HFFc6 (cell line): ENCODE measurements at regions not wholly inside any gene's neighbourhood (a gene's known extent, or its start where the extent isn't known, plus 50 kb on each side); places are given as distances from the start of the nearest gene placed in this dataset.
"Not testable (repeated sequence)": the region's sequence is repeated elsewhere in the genome, so short reads cannot be mapped to it uniquely, and the experiment has no call there.

Source experiments
- DNase-seq: peaks from one replicate; pipeline ENCODE4 v3.0.0-alpha.2; 2018
- H3K27ac Mint-ChIP-seq: 2 replicates; pipeline ENCODE4 v1.8.0; 2020; ENCODE audit warnings: mild to moderate bottlenecking, mixed read lengths
- H3K27me3 Mint-ChIP-seq: 2 replicates; pipeline ENCODE4 v1.8.0; 2021; ENCODE audit warnings: mild to moderate bottlenecking, moderate library complexity, mixed read lengths; ENCODE audit not compliant: insufficient read depth
- H3K36me3 Mint-ChIP-seq: 2 replicates; pipeline ENCODE4 v1.8.0; 2021; ENCODE audit warnings: low read depth, mixed read lengths
- H3K4me1 Mint-ChIP-seq: 2 replicates; pipeline ENCODE4 v1.8.0; 2020; ENCODE audit warnings: low read depth, mixed read lengths
- H3K4me3 Mint-ChIP-seq: 2 replicates; pipeline ENCODE4 v1.8.0; 2020; ENCODE audit warnings: mild to moderate bottlenecking, moderate library complexity, mixed read lengths
- H3K9me3 Mint-ChIP-seq: 2 replicates; pipeline ENCODE4 v1.8.0; 2020; ENCODE audit warnings: mild to moderate bottlenecking, mixed read lengths
- TF ChIP-seq, protein P1 (sequence below): fragments of 200-600 bp; sonication (generic); IDR thresholded peaks from 2 replicates; pipeline ENCODE4 v1.5.0; 2021; ENCODE audit warnings: antibody characterized with exemption, mild to moderate bottlenecking

DNA sequence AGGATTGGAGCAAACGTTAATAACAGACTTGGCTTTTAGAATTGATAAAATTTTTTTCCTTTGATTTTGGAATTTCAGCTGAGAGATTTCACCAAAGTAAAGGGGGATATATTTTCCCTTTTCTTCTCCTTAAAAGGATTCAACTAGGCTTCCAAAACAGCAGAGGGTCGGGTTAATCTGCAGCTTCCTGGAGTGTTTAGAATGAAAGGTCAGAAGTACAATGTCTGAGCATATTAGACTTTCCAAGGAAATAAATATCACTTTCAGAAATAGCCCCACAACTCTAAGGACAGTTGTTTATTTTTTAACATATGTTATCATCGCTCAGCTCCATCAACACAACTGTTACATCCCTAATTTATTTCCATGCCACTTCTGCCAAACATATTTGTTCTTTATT lies 1532.9 kb upstream of the RAG2 start:
- Mint-ChIP-seq H3K27me3 (no peaks in the 10 kb centered on the region), H3K27ac (no peak overlapping the region), H3K36me3 (no peaks in the 10 kb centered on the region), H3K4me3 (no peak overlapping the region), H3K4me1 (no peaks in the 10 kb centered on the region), H3K9me3 (peaks cover 18% of the 10 kb centered on the region)
- DNase-seq: no peak
- TF ChIP-seq, protein P1, sequence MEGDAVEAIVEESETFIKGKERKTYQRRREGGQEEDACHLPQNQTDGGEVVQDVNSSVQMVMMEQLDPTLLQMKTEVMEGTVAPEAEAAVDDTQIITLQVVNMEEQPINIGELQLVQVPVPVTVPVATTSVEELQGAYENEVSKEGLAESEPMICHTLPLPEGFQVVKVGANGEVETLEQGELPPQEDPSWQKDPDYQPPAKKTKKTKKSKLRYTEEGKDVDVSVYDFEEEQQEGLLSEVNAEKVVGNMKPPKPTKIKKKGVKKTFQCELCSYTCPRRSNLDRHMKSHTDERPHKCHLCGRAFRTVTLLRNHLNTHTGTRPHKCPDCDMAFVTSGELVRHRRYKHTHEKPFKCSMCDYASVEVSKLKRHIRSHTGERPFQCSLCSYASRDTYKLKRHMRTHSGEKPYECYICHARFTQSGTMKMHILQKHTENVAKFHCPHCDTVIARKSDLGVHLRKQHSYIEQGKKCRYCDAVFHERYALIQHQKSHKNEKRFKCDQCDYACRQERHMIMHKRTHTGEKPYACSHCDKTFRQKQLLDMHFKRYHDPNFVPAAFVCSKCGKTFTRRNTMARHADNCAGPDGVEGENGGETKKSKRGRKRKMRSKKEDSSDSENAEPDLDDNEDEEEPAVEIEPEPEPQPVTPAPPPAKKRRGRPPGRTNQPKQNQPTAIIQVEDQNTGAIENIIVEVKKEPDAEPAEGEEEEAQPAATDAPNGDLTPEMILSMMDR: no peak

- Mint-ChIP-seq H3K27me3 (no peaks in the 10 kb centered on the region), H3K4me3 (no peak overlapping the region), H3K4me1 (no peaks in the 10 kb centered on the region), H3K9me3 (peaks cover 18% of the 10 kb centered on the region), H3K27ac (no peak overlapping the region), H3K36me3 (no peaks in the 10 kb centered on the region)
- TF ChIP-seq, protein P1: no peak
- no peak for DNase-seq
Measured at GRCh38 chr11:38130514-38130913, 1532.5 kb upstream of the RAG2 start.

DNA sequence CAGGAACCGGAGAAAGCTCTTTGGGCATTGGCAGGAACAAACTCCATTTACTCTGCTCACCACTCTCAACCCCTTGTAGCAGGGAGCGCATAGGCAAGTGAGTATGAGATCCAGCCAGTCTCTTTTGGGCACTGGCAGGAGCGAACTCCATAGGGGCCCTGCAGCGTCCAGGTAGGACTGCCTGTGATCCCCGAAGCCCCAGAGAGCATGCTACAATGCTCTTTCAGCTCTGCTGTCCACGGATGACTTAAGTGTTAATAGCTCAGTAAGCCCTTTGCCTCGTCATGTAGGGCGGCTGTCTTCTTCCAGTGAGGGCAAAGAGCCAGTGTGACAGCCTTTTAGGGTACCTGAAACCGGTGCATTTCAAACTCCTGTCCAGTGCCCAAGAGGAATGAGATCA lies 1525.6 kb upstream of the RAG2 start:
- no peaks in the 10 kb centered on the region for H3K4me1 Mint-ChIP-seq

DNA sequence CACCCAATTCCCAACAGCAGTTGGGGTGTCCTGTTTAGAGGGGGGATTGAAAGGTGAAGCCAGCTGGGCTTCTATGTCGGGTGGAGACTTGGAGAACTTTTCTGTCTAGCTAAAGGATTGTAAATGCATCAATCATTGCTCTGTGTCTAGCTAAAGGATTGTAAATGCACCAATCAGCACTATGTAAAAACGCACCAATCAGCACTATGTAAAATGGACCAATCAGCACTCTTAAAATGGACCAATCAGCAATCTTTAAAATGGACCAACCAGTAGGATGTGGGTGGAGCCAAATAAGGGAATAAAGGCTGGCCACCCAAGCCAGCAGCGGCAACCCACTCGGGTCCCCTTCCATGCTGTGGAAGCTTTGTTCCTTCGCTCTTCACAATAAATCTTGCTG lies 1518.6 kb upstream of the RAG2 start:
- not testable (repeated sequence) for H3K27me3 Mint-ChIP-seq, H3K4me1 Mint-ChIP-seq, H3K27ac Mint-ChIP-seq, DNase-seq, H3K4me3 Mint-ChIP-seq, H3K36me3 Mint-ChIP-seq
- peaks cover 49% of the 10 kb centered on the region for H3K9me3 Mint-ChIP-seq

More for the DNA sequence above, 1525.6 kb upstream of the RAG2 start:
- Mint-ChIP-seq H3K4me3 (no peak overlapping the region), H3K9me3 (peaks cover 18% of the 10 kb centered on the region), H3K36me3 (no peaks in the 10 kb centered on the region), H3K27ac (no peak overlapping the region), H3K27me3 (no peaks in the 10 kb centered on the region)
- TF ChIP-seq, protein P1: no peak
- no peak for DNase-seq

GRCh38 chr11:38115381-38115780 lies 1517.3 kb upstream of the RAG2 start:
- H3K4me3 Mint-ChIP-seq, H3K4me1 Mint-ChIP-seq, H3K27ac Mint-ChIP-seq, H3K27me3 Mint-ChIP-seq, H3K36me3 Mint-ChIP-seq, DNase-seq: not testable (repeated sequence)
- H3K9me3 Mint-ChIP-seq: peaks cover 53% of the 10 kb centered on the region

DNA sequence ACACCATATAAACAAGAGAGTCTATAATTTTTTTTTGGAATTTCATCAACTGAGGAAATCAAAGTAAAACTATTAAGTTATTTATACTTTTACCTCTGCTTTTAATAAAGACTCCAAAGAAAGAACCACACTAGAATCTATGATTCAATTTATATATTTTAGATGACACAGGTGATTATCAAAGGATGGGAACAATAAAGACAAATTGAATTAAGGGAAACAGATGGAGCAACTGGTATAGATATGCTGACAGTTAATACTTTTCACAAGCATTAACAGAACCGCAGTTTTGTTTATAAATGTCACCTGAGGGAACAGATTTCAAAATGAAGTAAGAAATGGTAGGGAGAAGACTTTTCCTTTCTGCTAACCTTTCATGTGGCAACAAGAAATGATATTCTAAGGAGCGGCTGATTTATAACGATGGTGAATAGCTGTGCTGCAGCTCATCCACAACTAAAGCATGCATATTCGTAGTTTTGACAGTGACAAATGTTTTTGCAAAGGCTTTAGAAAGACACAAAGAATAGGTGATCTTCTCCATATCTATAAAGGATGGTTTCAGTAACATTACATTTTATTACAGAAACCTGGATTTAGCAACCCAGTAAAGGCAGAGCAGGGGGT lies 1502.9 kb upstream of the RAG2 start:
- DNase-seq: no peak
- Mint-ChIP-seq H3K4me1 (no peaks in the 10 kb centered on the region), H3K36me3 (peaks cover 5% of the 10 kb centered on the region; the same call in 1 of the 2 replicates), H3K27ac (no peak overlapping the region), H3K9me3 (peaks cover 31% of the 10 kb centered on the region), H3K4me3 (no peak overlapping the region), H3K27me3 (no peaks in the 10 kb centered on the region)
- TF ChIP-seq, protein P1: no peak

DNA sequence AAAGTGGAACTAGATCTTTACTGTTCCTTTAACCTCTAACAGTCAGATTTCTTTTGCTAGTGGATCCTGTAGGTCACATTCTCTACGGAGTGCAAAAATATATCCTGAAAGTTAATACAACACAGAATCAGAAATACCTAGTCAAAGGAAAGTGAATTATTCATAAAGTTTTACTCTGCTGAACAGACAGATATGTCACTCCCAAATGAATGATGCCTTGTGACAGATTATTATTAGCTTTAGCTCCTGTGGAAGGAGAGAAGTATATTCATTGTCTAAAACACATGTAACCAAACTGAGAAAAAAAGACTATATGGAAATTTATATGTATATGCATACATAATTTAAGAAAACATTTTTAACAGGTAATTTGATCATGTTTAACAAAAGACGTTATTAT lies 1497.2 kb upstream of the RAG2 start:
- TF ChIP-seq, protein P1: no peak
- Mint-ChIP-seq H3K27ac (no peak overlapping the region), H3K4me1 (no peaks in the 10 kb centered on the region), H3K36me3 (peaks cover 5% of the 10 kb centered on the region; the same call in 1 of the 2 replicates), H3K4me3 (no peak overlapping the region), H3K9me3 (peaks cover 45% of the 10 kb centered on the region), H3K27me3 (no peaks in the 10 kb centered on the region)
- no peak for DNase-seq
